Neuron (in vitro differentiated cells): ENCODE measurements at regions not wholly inside any gene's neighbourhood (a gene's known extent, or its start where the extent isn't known, plus 50 kb on each side); places are given as distances from the start of the nearest gene placed in this dataset.

Experiments used
- H2AFZ ChIP-seq: one replicate; pipeline ENCODE4 v1.6.1; 2013; ENCODE audit warnings: low read depth, mild to moderate bottlenecking, inconsistent platforms, low read length, moderate library complexity
- H3K27me3 ChIP-seq: one replicate; pipeline ENCODE4 v1.6.1; 2013; ENCODE audit warnings: low read length; ENCODE audit not compliant: insufficient read depth
- H3K36me3 ChIP-seq: one replicate; pipeline ENCODE4 v1.6.1; 2013; ENCODE audit warnings: low read length; ENCODE audit not compliant: insufficient read depth
- H3K4me1 ChIP-seq: one replicate; pipeline ENCODE4 v1.6.1; 2013; ENCODE audit warnings: low read length; ENCODE audit not compliant: insufficient read depth
- H3K4me3 ChIP-seq: 2 replicates; pipeline ENCODE4 v1.5.1; 2013; ENCODE audit warnings: mild to moderate bottlenecking, low read length, moderate library complexity
- H3K9me3 ChIP-seq: one replicate; pipeline ENCODE4 v1.6.1; 2013; ENCODE audit warnings: low read length

DNA sequence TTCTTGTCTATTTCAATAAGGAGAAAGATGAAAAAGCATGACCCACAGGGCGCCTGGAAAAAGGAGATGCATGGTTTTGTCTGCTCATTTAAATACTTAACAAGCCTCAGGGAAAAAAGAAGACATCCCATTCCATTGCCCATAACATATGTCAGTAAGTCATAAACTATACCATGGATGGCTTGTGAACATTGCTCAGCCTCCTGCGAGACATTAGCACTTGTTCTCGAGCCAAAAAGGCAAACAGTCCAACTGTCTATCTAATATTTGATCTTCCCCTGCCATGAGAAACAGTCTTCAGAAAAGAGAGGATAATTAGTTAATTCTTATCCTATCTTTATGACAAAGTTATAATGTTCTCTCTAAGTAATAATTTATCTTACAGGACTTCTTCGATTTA lies 527.4 kb downstream of the HACE1 start:
- Histone ChIP-seq H3K9me3 (no peaks in the 10 kb centered on the region), H3K4me3 (no peak overlapping the region), H3K27me3 (no peaks in the 10 kb centered on the region), H3K36me3 (no peaks in the 10 kb centered on the region), H2AFZ (no peak overlapping the region), H3K4me1 (no peaks in the 10 kb centered on the region)

DNA sequence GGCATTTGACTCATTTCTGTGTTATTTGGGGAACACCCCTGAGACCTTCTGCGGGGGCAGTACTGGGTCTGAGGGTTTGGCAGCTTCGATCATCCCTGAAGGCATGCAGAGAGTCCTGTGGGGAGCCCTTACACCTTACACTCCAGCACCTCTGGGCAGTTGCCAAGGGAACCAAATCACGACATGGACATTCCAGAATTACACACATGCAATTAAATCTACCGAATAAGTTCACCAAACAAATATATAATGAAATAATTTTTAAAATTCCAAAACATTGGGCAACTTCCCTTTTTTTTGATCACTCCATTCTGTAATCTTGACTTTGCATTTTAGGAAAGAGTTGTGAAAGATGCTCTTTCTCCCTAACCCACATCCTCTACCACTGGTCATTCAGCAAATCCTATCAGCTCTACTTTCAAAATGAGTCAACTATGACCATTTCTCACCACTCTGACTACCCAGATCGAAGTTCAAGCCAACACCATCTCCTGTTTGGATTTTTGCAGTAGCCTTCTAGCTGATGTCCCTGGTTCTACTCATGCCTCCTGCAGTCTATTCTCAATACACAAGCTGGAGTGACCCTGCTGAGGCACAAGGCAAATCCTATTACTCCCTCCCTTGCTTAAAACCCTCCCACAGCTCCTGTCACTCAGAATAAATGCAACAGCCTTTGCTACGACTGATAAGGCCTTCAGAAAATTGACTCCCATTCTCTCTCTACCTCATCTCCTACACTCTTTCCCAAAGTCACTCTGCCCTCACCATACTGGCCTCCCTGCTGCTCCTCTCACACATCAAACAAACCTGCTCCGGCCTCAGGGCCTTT lies 533.3 kb downstream of the HACE1 start:
- no peaks in the 10 kb centered on the region for H3K27me3 ChIP-seq
- H2AFZ ChIP-seq: no peak overlapping the region
- no peaks in the 10 kb centered on the region for H3K9me3 ChIP-seq
- H3K36me3 ChIP-seq: no peaks in the 10 kb centered on the region
- no peaks in the 10 kb centered on the region for H3K4me1 ChIP-seq
- H3K4me3 ChIP-seq: no peak overlapping the region

DNA sequence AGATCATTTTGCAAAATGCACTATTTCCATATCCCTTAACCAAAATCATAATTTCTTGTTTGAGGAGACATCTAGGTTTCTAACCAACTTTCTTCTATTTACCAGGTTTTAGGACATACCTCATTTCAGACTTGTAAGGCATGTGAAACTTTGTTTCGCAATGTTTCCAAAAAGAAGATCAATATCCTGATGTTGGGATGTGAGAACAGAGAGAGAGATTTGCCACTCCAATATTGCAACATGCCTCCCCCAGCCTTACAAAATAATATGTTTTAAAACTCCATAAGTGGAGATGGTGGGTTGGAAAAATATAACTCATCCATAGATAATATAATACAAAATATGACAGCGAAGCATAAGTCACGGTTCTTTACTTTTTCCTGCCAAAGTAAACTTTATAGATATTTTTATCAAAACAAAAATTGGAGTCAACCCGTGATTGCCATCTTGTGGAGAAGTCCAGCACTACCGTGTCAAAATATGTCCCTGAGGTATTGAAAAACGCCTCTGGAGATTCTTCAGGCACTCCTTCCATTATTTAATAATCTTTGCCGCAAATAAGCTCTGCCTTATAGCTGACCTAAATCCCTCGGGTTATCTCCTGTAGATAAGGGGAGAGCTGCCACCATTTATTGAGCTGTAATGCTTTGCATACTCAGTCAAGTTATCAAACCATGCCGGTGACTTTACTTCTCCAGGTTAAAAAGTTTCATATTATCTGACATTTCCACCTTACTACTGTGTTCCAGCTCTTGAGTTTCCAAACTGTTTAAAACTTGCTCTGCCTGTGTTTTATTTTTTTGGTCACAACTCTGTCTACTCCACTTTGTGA lies 534.2 kb downstream of the HACE1 start:
- Histone ChIP-seq H3K9me3 (no peaks in the 10 kb centered on the region), H2AFZ (no peak overlapping the region), H3K4me3 (no peak overlapping the region), H3K4me1 (no peaks in the 10 kb centered on the region), H3K36me3 (no peaks in the 10 kb centered on the region), H3K27me3 (no peaks in the 10 kb centered on the region)

DNA sequence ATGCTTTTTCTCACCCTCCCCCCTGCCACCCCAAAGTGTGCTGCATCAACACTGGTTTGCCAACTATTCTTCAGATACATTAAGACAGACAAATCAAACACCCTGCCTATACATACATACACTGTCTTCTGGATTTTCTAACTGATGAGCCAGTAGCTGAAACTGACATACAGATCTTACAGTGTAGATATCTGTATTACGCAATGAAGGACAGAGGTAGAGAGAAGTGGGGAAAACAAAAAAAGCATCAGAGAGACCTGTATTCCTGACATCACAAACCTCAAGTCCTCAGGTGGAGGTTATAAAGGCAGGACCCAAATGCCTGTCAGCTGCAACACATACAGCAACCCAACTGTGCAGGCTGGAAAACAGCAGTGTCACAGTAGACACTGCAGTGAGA lies 535.4 kb downstream of the HACE1 start:
- no peaks in the 10 kb centered on the region for H3K4me1 ChIP-seq
- H3K4me3 ChIP-seq: no peak overlapping the region
- no peaks in the 10 kb centered on the region for H3K9me3 ChIP-seq
- no peak overlapping the region for H2AFZ ChIP-seq
- no peaks in the 10 kb centered on the region for H3K36me3 ChIP-seq
- no peaks in the 10 kb centered on the region for H3K27me3 ChIP-seq

DNA sequence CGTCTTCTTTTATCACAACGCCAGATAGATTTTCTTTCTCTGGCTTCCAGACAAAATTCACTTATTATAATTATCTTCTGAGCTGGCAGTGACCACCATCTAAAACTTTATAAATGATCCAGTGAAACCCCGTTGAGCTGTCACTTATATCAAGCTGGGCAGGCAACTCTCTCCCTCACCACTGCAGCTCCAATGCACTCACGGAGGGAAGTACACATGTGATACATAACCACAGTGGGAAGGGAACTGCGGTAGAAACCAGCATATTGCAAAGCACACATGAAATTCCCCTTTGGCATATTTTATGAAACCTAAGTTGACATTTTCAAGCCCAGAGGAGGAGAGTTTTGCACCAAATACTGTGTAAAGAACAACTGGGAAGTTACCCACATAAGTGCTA lies 536.9 kb downstream of the HACE1 start:
- H3K4me3 ChIP-seq: no peak overlapping the region
- no peak overlapping the region for H2AFZ ChIP-seq
- H3K4me1 ChIP-seq: no peaks in the 10 kb centered on the region
- H3K27me3 ChIP-seq: no peaks in the 10 kb centered on the region
- no peaks in the 10 kb centered on the region for H3K36me3 ChIP-seq
- H3K9me3 ChIP-seq: no peaks in the 10 kb centered on the region

DNA sequence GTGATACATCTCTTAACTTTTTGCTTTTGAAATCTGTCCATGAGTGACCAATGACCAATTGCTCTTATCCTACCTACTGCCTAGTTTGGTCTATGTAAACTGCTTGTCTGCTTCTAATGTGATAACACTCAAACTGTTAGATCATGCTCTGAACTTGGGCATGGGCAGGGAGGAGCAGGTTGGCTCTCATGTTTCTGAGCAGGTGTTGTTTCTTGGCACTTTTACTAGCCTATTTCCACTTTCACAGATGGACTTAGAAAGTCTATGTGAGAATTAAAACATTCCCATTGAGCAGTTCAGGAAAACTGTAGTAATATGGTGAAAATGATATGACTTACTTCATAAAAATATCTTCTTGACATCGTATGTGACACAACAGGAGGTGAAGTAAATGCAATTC lies 538.4 kb downstream of the HACE1 start:
- no peaks in the 10 kb centered on the region for H3K9me3 ChIP-seq
- no peak overlapping the region for H2AFZ ChIP-seq
- no peaks in the 10 kb centered on the region for H3K27me3 ChIP-seq
- no peak overlapping the region for H3K4me3 ChIP-seq
- H3K36me3 ChIP-seq: no peaks in the 10 kb centered on the region
- no peaks in the 10 kb centered on the region for H3K4me1 ChIP-seq

DNA sequence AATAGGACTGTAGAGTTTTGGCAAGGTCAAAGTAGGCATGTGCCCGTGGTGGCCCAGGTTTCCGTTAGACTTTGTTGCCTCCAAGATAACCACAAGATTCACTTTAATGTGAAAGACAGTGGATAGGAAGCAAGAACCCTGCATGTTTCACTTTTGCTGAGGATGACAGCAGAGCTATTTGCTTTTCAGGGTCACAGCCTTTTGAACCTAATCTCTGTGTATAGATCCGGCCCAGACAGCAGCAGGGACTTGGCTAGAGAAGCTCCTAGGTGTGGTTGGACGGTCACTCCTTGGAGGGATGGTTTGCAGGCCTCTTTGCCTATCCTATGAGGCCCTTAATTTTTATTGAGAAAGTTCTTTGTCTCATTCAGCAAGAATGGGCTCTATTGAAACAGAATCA lies 538.8 kb downstream of the HACE1 start:
- Histone ChIP-seq H3K27me3 (no peaks in the 10 kb centered on the region), H2AFZ (no peak overlapping the region), H3K36me3 (no peaks in the 10 kb centered on the region), H3K9me3 (no peaks in the 10 kb centered on the region), H3K4me1 (no peaks in the 10 kb centered on the region), H3K4me3 (no peak overlapping the region)

DNA sequence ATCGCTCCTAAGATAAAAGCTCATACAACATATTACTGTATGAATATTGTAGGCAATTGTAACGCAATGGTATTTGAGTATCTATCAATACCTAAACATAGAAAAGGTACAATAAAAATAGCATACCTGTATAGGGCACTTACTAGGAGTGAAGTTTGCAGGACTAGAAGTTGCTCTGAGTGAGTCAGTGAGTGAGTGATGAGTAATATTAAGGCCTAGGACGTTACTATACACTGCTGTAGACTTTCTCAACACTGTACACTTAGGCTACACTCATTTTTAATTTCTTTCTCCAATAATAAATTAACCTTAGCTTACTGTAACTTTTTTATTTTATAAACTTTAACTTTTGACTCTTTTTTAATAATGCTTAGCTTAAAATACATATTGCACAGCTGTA lies 546.9 kb downstream of the HACE1 start:
- Histone ChIP-seq H3K4me1 (no peaks in the 10 kb centered on the region), H2AFZ (no peak overlapping the region), H3K27me3 (no peaks in the 10 kb centered on the region), H3K9me3 (no peaks in the 10 kb centered on the region), H3K36me3 (no peaks in the 10 kb centered on the region), H3K4me3 (no peak overlapping the region)

DNA sequence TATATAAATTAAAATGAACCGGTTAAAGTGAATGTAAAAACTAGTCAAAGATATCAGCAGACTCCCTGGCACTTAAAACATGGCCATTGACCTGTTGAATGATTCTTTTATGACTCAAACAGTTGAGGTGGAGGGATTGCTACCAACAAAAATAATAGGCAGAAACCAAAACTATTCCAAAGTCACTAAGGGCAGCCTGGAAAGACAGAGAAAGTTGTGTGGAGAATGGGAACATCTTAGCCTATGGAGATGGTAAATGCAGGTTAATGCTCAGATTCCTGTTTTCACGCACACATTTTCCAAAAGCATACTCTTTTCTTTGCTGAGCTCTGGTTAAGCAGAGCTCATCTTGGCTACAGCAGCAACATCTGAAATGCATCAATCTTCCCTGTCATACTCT lies 553.5 kb downstream of the HACE1 start:
- Histone ChIP-seq H3K27me3 (no peaks in the 10 kb centered on the region), H3K36me3 (no peaks in the 10 kb centered on the region), H3K4me1 (peaks cover 1% of the 10 kb centered on the region), H3K9me3 (no peaks in the 10 kb centered on the region), H2AFZ (no peak overlapping the region), H3K4me3 (no peak overlapping the region)

DNA sequence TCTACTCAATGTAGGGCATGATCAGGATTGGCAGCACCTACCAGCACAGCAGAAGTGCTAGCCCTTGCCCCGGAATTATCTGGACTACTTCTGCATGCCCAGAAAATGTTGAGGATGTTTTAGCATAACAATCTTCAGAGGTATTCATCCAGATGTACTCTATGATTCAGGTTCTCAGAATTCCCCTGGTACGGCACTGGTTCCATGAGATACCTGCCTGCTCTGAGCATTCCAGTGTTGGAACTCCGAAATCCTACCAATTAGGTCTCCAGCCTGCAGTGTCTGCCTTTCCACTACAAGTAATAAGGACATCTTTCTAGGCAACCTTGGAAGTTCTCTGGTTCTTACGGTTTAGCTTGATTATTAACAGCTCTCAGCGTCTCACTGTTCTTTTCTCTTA lies 554.5 kb downstream of the HACE1 start:
- H3K4me3 ChIP-seq: no peak overlapping the region
- H3K36me3 ChIP-seq: no peaks in the 10 kb centered on the region
- no peaks in the 10 kb centered on the region for H3K9me3 ChIP-seq
- H3K4me1 ChIP-seq: peaks cover 1% of the 10 kb centered on the region
- H2AFZ ChIP-seq: no peak overlapping the region
- no peaks in the 10 kb centered on the region for H3K27me3 ChIP-seq

DNA sequence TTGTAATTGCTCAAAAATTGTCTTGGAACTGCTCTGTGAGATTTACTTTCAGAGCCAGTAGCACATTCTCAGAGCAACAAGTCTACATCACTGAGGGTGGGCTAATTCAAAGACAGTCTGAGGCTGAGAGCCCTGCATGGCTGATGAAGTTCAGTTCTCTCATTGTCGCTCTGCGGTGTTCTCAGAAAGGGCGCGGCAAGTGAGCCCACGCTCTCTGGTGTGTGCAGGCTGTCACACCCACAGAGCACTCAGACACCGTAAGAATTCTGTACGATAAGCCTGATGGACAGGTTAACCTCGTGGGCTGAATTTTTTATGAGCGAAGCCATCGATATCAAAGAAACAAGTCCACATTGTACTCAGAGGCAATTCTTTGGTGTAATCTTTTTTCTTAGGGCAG lies 557.8 kb downstream of the HACE1 start:
- Histone ChIP-seq H3K4me1 (peaks cover 1% of the 10 kb centered on the region), H3K9me3 (no peaks in the 10 kb centered on the region)

DNA sequence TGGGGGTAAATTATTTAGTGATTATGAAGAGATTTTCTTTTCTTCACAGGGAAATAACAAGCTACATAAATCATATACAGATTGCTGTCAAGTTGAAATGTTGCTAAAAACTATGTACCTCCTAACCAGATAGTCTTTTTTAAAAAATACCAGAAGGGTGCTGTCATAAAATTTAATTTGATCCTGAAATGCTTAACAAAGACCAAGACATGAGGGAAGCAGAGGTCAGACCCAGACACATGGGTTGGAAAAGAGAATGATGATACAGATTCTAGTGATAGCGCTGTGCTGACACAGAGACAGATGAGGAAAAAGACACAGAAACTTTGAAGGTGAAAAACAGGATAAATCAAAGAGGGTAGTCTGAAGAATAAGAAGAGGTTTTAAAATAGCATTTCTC lies 573.1 kb downstream of the HACE1 start:
- Histone ChIP-seq H3K4me3 (no peak overlapping the region), H3K9me3 (no peaks in the 10 kb centered on the region), H3K27me3 (no peaks in the 10 kb centered on the region), H2AFZ (no peak overlapping the region), H3K36me3 (no peaks in the 10 kb centered on the region), H3K4me1 (no peaks in the 10 kb centered on the region)

More for the DNA sequence above, 557.8 kb downstream of the HACE1 start:
- no peak overlapping the region for H3K4me3 ChIP-seq
- H3K27me3 ChIP-seq: no peaks in the 10 kb centered on the region
- no peaks in the 10 kb centered on the region for H3K36me3 ChIP-seq
- H2AFZ ChIP-seq: no peak overlapping the region

DNA sequence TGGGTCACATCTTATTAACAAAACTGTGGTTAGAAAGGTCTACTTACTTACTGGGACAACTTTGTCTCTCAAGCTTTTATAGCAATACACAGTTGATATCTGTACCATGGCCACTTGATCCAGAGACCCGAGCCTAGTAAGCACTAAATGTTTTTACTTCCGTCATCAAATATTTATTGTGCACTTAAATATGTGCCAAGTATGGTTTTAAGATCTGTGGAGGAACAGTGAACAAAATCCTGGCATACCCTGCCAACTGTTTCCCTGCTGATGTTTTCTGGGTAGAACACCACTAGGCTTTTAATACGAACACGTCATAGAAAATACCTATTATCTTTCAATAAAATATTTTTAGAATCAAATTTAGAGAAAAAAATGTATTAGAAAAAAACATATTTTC lies 574.8 kb downstream of the HACE1 start:
- no peaks in the 10 kb centered on the region for H3K36me3 ChIP-seq
- H3K4me3 ChIP-seq: no peak overlapping the region
- no peaks in the 10 kb centered on the region for H3K4me1 ChIP-seq
- no peak overlapping the region for H2AFZ ChIP-seq
- H3K27me3 ChIP-seq: no peaks in the 10 kb centered on the region
- H3K9me3 ChIP-seq: no peaks in the 10 kb centered on the region
